GM19395 (cell line): ENCODE measurements at regions not wholly inside any gene's neighbourhood (a gene's known extent, or its start where the extent isn't known, plus 50 kb on each side); places are given as distances from the start of the nearest gene placed in this dataset.

Source experiments
- ATAC-seq: cut with Tn5 transposase; IDR thresholded peaks from one replicate; pipeline ENCODE4 v1.9.1; 2021; ENCODE audit warnings: mild to moderate bottlenecking, moderate library complexity; ENCODE audit not compliant: unreplicated experiment

DNA sequence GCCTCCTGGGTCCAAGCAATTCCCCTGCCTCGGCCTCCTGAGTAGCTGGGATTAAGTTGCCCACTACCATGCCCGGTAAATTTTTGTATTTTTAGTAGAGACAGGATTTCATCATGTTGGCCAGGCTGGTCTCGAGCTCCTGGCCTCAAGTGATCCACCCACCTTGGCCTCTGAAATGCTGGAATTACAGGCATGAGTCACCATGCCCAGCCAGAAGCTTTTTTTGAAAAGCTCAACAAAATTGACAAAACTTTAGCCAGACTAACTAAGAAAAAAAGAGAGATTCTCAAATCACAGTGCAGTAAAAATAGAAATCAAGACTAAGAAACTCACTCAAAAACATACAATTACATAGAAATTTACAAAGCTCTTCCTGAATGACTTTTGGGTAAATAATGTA lies 420.6 kb downstream of the COL12A1 start:
- no peak for ATAC-seq

DNA sequence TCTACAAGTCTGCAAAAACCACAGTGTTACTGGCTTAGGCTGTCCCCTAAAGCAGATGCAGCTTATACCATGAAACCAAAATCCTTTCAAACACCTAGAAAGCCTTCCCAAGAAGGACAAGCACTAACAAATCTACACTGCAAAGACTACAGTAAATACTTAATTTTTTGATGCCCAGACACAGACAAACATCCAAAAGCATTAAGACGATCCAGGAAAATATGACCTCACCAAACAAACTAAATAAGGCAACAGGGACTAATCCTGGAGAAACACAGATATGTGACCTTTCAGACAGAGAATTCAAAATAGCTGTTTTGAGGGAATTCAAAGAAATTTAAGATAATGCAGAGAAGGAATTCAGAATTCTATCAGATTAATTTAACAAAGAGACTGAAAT lies 423.5 kb downstream of the COL12A1 start:
- ATAC-seq = no peak

DNA sequence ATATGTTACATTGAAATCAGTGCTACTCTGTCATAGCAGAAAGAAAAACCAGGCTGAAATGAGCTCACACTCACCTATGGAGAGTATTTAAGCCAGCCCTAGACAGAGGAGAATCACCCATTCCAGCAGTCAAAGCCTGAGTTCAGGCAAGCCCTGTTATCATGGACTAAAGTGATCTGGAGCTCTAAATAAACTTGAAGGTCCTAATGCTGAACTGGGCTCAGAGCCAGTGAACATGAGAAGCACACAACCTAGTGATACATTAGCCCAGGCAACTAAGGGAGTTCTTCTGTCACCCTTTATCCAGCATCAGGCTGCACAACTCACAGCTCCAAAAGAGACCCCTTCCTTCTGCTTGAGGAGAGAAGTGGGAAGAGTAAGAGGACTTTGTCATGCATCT lies 425.0 kb downstream of the COL12A1 start:
- ATAC-seq = no peak

DNA sequence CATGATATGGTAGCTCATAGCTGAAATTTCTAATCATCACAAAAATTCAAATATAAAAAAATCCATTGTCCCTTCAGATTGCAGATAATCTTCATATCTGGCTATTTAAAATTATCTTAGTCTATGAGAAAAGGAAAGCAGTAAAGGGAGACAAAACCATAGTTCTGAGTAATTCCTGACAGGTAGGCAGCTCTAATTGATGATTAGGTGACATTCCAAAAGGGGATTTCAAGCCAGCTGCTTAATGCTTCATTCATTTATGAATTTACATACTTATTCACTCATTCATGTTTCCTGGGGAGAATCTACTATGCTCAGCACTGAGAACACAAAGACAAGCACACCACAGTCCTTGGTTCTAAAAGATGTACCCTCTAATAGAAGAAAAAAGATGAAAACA lies 437.1 kb downstream of the COL12A1 start:
- no peak for ATAC-seq

DNA sequence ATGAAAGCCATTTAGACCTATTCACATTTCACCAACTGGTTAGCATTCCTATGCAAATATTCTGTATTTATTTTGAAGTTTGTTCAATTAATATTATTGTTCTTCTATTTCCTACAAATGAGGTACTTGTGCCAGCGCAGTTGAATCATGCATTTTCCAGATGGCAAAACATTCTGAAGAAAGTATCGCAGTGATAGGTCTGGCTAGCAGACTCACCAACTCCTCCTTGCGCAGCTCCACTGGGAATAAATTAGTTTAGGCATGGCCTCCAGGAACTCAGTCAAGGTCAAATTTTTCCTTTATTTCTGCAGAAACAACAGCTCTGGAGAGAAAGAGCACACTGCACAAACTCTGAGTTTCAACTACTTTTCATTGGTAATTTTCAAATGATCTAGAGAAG lies 437.7 kb downstream of the COL12A1 start:
- ATAC-seq = no peak

DNA sequence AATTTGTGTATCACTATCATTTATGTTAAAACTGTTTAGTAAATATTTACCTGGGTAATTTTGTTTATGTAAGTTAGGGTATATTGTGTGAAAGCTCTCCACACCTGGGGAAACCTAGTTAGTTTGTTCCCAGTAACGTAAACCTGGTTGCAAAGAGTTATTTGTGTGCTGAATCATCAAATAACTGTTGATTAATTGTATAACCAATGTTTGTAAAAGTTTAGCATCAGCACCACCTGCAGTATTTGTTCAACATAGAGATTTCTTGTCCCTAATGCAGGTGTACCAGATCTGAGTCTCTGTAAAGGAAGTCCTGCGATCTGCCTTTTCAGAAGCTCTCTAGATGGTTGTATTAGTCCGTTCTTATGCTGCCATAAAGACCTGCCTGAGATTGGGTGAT lies 440.4 kb downstream of the COL12A1 start:
- ATAC-seq = no peak

DNA sequence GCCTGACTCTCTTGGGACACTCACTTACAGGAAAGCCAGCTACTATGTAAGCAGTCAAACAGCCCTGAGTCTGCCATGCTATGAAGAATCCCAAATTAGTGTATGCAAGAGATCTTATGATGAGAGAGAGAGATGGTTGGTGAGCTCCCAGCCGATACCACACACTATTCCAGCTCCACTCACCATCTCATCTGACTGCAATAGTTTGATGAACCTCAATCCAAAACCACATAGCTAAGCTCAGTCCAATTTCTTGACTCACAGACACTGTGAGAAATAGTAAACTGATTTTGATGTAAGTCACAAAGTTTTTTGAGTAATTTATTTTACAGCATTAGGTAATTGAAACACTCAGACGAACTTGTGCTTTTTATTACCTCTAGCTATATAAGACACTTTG lies 441.4 kb downstream of the COL12A1 start:
- no peak for ATAC-seq

DNA sequence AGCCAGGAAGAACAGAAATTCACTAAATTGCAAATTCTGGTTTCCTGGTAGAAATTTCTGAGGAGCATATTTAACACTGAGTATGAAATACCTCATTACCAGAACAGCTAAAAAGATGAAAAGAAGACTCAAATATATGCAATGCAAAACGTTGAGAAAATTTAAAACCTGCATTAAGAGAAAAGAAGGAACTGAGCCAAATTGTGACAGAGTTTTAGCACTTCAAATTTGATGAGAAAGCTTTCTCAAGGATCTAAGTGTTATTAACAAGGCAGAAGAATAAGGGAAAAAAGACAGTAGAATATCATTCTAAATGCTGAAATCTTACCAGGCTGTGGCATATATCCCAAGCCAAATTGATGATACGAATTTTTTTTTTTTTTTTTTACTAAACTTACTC lies 443.0 kb downstream of the COL12A1 start:
- no peak for ATAC-seq

DNA sequence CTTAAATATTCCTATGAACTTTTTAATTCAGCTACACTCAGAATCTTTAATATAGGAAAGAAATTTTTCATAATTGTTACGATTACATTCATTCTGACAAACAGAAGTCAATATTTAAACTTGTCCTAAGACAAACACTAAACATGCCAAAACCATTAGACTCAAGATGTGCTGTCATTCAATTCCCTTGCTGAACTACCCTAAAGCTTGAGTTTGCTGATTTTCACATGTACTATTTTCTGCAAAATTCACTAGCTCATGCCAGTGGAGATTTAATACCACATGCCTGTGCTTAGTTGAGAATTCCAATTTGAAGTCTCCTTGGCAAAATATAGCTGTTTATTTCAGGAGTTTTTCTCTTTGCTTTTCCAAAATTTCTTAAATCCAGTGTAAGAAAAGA lies 448.0 kb downstream of the COL12A1 start:
- no peak for ATAC-seq

DNA sequence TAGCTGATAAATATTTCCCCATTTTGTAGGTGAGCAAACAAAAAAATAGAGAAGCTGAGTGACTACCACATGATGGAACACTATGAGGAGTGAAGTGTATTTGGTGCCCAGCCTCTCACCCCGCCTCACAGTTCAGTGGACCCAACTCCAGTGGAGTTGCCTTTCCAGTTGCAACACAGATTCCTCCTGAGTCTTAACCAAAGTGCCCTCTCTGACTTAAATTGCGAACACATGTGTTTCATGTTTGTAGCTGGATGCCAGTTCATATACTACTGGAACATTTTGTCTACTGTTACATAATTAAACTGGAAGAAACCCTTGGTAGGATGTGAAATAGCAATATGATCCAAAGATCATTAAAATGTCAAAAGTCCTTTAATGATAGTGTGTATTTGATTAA lies 448.9 kb downstream of the COL12A1 start:
- ATAC-seq = no peak

DNA sequence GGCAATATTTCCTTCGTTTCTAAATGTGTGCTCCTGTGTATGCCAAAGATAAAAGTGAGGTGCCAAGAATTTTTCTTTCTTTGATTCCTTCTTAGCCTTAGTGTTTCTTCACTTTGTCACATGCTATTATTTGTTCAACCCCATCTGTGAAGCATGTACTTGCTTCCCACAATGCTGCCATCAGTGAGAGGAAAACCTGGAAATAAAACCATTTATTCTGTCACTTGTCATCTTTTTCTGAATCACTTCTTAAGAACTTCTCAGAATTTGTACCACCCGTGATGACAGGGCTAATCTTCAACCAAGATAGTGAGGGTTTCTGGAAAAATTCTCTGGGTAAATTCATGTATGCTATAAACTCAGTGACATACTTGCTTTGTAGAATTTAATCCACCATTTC lies 450.1 kb downstream of the COL12A1 start:
- ATAC-seq = no peak

DNA sequence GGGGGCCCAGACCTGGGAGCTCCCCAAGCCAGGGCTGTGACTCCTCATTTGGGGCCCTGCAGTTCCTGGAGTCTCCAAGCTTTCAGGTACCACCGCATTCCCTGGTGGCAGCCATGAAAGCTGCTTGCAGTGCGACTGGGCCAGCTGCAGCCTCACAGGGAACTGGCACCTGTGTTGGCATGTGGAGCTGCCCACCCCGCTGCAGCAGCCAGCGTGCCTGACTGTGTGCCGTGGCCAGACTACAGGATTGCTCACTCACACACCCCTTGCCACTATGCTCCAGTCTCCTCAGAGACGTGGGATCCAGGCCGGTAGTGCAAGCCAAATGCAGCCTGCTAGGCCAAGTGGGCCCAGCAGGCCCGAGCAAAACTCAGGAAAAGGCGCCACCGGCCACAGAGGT lies 450.7 kb downstream of the COL12A1 start:
- ATAC-seq = no peak

DNA sequence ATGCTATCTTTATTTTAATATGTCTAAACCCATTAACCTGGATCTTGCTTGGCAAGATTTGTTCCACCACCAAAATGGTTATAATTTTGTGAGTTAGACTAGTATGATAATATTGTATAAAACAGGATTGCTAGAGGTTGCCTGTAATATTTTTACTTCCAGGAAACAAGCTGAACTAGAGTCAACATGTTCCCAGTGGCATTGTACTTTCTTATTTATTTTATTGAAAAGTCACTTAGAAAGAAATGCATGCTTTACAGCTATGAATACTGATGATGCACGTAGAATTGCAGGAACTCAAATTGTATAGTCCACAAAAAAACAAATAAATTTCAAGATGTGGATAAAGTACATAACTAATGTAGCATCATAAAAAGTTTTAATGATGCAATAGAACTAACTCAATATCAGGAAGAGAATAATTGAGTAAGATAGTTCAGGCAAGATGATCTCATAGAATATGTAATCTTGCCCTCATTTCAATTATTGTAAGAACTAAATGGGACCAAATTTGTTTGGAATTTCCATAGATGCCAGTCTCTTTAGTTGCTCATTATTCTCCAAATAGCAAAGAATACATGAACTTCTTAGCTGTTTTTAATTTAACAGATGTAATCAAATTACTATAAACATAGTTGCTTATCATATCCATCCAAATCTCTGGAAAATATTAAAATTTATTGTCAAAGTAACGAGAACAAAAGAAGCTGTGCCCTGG lies 451.8 kb downstream of the COL12A1 start:
- no peak for ATAC-seq

DNA sequence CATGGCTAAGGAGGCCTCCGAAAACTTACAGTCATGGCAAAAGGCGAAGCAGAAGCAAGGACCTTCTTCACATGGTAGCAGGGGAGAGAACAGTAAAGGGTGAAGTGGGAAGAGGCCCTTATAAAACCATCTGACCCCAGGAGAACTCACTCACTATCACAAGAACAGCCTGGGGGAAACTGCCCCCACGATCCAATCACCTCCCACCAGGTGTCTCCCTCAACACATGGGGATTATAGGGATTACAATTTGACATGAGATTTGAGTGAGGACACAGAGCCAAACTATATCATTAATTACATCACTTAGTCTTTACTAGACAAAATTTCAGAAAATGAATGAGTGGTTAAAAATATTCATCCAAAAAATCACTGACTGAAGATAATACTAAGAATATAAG lies 453.6 kb downstream of the COL12A1 start:
- ATAC-seq = no peak

DNA sequence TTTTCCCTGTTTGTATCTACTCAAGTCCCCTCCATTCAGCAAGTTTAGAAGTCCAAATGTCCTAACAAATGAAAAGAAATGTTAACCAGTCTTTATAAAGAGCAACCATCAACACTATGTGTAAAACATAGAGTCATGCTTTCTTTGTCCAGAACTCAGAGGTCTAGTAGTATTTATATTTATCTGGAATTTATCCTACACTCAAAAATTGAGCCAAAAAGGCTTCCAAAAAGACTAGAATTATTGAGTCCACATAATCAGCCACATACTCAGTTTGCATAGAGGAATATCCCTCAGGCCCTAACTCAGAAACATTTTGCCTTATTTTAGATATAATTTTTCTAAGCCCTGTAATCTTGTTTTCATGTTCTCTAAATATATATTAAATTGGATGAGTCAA lies 455.0 kb downstream of the COL12A1 start:
- ATAC-seq = no peak

DNA sequence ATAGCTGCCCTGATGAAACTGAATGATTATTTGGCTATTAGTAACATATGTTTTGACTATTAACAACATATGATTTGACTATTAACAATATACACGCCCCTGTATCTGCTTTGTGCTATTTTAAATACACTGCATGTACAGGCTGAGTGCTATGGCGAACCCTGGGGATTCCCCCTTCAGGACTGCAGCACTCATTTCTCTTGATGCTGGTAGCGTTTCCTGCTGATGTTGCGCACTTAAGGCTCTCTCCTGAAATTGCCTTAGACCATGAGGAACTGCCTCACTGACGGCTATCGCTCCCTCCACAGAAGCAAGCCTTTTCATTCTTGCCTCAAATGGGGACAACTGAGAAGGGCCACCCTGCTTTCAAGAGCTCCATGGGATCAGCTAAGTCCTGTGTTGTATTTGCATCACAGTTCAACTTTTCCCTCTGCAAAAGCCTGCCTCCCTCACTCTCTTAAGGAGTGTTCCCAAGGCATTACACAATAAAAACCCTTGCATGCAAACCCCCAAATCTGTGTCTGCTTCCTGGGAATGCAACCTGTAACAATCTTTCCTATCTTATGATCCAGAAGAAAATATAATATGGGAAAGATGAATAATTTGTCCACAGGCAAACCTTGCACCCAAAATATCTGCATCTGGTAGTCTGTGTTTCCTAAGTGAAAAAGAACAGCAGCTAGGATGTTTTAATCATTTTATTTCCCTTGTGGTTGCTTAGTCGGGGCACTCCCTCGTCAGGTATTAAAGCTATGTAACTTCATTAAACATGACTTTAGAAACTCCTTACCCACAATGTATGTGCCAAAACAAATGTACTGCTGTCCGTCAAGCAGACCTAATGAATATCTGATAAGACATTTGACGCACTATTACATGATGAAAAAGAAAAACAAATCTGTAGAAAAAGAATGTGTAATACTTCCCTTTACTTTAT lies 456.4 kb downstream of the COL12A1 start:
- ATAC-seq = peak; percentile 72

DNA sequence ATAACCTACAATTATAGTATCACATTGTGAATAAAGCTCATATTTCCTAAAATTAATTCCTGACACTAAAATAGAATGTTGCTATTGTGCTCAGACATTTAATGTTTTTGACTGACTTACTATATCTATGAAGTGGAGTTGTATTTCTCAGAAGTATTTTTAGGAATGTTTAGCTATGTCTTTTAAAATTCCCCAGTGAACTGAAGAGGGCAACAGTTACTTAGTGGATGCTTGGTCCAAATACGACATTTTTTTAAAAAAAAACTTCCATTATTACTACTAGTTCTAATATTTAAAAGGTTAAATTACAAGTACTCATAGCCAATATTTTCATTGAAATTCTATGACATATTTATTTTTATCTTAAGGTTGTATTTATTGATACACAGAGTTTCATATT lies 460.2 kb downstream of the COL12A1 start:
- no peak for ATAC-seq

DNA sequence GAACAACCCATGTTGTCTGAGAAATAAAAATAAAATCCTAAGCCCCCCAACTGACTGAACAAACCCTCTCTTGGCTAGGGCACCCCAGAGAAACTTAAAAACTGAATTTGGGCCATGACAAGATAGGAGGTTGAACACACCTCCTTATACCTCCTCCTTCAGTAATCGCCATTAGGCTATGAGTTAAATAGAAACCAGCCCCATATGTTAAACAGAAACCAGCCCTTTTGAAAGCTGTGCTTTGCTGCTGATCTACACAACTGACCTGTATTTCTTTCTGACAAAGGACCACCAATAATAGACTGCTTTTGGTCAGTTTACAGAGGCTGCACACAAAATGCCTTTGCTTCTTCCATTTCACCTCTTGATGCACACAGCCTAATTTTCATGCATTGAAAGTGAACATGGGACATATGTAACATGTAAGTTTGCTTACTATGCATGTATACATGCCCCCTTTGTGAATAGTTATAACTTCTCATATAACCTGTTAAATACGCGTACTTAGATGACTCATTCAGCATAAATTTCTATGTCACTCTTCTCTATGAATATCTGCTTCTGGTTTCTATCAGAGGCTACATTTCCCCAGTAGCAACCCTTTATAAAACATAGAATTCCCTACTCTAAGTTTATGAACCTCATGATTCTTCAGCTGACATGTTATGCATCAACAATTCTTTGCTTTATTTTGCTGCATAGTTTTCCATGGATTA lies 462.9 kb downstream of the COL12A1 start:
- peak; percentile 94 for ATAC-seq

DNA sequence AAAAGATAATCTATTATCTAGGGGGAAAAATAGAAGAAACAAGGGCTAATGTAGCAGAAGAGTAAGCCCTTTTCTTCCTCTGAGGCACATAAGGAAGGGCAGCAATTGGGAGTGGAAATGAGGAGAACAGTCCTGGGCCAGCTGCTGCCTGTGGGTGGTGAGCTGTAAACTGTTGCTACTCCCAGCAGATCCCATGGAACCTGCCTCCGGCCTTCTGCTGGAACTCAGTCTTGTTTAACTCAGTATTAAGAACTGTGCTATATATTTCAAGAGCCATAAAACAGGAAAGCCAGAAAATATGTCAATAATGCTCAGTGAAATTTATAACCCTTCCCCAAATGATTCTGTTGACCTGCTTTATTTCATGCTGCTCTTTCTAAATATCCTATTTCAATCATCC lies 464.2 kb downstream of the COL12A1 start:
- ATAC-seq = no peak

DNA sequence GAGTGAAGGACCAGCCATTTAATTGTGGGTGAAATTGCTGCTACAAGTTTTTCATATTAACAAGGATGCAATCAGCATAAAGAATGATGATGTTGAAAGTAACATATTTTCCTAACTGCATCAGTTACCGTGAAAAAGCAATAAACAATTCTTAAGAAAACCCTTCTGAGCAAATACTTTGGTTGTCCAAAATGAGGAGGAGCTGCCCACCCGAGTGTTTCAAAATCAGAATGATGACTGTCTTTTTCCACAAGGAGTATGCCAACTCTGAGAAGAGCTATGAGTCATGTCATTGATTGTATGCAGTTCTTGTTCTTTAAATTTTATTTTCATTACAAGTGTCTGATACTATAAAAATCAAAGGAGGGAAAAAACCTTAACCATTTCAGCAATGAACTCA lies 470.5 kb downstream of the COL12A1 start:
- ATAC-seq = no peak

DNA sequence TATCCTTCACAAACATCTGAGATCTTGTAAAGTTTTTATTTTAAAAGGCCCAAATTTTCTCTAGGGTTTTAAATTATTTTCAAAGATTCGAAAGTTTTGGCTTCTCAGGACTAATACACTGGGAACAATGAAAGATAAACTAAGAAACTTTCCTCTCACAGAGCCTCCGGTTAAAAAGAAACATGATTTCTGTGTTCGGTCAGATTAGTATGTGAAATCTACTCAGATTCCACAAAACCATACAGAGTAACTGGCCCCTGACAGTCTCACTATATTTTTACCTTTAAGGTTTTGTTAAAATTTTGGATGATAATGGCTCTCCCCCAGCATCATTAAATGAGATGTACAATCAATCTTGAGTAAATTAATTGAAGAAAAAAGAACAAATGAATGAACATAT lies 471.0 kb downstream of the COL12A1 start:
- no peak for ATAC-seq
